Coronary artery (tissue), 2 donors: ENCODE measurements at regions not wholly inside any gene's neighbourhood (a gene's known extent, or its start where the extent isn't known, plus 50 kb on each side); places are given as distances from the start of the nearest gene placed in this dataset.

Experiments
- DNase-seq: peaks from one replicate; pipeline ENCODE4 v3.0.0-alpha.2; 2017; ENCODE audit warnings: low spot score
- H3K27ac ChIP-seq, 2 donors: fragments of 200-600 bp; sonication (generic); one replicate each; pipeline ENCODE4 v1.5.1; 2016 to 2019
- H3K4me3 ChIP-seq: fragments of 200-600 bp; sonication (generic); 2 replicates; pipeline ENCODE4 v1.5.1; 2016; ENCODE audit warnings: mild to moderate bottlenecking, moderate library complexity
- TF ChIP-seq, protein P1 (sequence below): fragments of 200-600 bp; sonication (generic); IDR thresholded peaks from one replicate; pipeline ENCODE4 v1.5.1; 2019; ENCODE audit warnings: antibody characterized with exemption

DNA sequence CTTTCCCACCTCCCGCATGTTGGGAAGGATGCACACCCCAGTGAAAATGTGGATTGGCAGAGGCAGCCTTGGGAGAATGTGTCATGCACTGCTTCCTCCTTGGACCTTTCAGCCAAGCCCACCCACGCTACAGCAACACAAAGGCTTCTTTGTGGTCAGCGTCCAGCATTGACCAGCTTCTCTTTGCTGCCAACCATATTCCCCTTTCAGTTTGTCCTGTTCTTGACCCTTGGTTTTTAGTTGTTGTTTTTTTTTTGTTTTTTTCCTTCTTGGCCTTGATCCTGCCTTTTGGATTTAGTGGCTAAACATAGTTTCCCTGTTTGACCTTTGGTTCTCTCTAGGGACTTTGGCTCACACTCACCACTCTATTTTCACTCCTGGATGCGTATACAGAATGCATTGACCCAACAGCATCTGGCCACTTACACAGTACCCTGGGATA, 573.6 kb downstream of the INSC start:
- peak overlapping the region in 1 of 2 donors; percentile 21 for H3K27ac ChIP-seq

DNA sequence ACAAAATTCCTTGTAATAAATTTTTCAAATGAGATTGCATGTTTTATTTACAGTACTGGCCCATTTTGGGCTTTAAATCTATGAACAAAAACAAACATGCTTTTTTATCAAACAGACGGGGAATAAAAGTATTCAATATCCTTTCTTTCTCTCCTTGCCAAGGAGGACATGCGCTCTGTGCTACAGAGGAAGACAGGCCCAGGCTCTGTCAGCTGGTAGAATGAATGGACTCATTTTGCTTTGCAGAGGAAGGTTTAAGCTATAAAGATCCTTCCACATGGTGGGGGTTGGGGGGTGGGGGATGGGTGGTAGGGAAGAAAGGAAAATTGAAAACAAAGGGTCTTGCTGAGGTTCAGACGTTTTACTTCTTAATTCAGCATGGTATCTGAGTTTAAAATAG, 575.6 kb downstream of the INSC start:
- no peak overlapping the region for H3K4me3 ChIP-seq
- TF ChIP-seq, protein P1, sequence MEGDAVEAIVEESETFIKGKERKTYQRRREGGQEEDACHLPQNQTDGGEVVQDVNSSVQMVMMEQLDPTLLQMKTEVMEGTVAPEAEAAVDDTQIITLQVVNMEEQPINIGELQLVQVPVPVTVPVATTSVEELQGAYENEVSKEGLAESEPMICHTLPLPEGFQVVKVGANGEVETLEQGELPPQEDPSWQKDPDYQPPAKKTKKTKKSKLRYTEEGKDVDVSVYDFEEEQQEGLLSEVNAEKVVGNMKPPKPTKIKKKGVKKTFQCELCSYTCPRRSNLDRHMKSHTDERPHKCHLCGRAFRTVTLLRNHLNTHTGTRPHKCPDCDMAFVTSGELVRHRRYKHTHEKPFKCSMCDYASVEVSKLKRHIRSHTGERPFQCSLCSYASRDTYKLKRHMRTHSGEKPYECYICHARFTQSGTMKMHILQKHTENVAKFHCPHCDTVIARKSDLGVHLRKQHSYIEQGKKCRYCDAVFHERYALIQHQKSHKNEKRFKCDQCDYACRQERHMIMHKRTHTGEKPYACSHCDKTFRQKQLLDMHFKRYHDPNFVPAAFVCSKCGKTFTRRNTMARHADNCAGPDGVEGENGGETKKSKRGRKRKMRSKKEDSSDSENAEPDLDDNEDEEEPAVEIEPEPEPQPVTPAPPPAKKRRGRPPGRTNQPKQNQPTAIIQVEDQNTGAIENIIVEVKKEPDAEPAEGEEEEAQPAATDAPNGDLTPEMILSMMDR, result no peak
- H3K27ac ChIP-seq, result no peak overlapping the region
- DNase-seq, result no peak

More for the DNA sequence above, 573.6 kb downstream of the INSC start:
- no peak overlapping the region for H3K4me3 ChIP-seq
- no peak for DNase-seq
- TF ChIP-seq, protein P1, result no peak

DNA sequence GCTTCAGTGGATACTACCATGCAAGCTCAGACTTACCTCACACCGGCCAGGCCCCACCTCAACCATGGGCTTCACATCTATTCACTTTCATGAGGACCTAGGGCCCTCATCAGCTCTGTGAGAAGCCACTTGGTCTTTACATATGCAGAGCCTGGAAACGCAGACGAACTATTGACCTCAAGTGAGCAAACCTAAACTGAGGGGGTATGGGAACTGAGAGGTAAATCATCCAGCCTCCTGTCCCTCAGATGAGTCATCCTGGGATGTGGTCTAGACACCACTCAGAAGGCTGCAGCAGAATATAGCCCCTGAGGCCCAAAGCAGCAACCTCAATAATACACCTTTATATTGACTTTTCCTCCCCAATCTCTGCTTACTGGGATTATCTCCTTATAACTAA, 578.0 kb downstream of the INSC start:
- no peak overlapping the region for H3K4me3 ChIP-seq
- DNase-seq, result no peak
- no peak overlapping the region for H3K27ac ChIP-seq
- TF ChIP-seq, protein P1, result no peak

DNA sequence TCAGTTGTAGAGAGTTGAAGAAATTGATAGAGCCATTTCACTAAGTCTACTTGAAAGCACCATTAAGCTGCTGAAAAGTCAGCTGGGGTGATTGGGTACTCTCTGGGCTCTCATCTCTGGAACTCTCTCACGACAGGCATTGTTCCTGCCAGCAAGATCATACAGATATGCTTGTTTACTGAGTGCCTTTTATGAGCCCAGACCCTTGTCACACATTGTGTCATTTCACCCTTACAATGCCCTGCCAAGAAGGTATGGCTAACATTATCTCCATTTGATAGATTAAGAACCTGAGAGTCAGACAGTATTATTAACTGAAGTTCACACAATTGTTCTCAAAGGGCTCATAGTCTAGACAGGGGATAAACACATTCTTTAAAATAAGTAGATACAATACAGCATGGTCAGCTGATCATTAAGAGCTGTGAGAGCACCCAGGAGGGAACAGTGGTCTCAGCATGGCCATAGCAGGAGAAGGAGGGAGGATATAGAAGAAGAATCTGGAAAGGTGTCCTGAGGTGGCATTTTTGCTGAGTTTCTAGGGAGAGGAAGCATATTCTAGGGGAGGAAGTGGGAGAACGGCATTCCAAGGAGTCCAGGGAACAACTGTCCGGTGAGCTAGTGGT, 580.5 kb downstream of the INSC start:
- no peak overlapping the region for H3K27ac ChIP-seq
- no peak for DNase-seq
- no peak overlapping the region for H3K4me3 ChIP-seq
- TF ChIP-seq, protein P1, result no peak

DNA sequence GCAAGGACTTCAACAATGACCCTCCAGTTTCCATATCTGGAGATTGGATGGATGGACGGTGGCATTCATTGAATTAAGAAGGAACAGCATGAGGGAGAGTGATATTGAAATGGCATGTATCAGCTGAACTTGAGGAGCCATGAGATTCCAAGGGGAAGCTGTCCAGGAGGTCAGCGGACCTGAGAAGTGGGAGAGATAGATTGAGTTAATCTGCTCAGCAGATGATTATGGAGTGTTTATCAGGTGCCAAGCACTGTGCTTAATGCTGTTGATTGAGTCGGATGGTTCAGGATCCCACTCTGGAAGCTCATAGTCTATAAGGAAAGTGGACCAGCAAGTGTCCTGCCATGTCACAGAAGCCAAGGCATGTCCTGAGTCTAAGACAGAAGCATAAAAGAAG, 581.3 kb downstream of the INSC start:
- no peak overlapping the region for H3K4me3 ChIP-seq
- H3K27ac ChIP-seq, result no peak overlapping the region
- TF ChIP-seq, protein P1, result no peak
- DNase-seq, result no peak

DNA sequence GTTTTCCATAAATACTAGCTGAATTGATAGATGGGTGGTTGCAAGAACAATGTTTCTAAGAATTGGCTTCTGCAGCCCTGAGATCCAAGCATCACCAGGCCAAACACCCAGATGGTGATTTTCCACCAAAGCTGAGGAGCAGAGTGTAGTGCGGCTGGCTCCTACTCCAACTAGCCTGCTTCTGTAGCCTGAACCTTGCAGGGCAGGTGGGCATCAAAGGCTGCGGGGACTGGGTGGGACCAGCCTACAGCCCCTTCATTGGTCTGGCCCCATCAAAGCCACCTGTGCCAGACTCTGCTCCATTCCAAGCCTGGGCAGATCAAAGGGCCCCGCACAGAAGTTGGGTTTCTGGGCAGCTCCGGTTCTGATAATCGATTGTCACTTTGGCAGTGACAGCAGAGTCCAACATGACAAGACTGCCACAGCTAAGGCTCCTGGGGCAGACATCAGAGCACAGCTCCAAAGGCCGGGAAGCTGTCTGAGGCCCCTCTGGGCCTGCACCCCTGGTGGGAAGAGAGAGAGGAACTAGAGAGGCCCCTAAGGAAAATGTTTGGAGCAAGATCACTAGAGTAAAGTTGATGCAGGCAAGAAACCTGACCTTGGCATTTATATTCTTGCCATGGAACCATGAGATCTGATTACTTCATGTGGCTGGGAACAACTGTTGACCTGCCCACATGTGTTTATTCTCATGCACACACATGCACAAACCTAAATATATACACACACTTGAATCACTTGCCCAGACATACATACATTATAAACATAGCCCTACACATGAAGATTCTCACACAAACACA, 582.9 kb downstream of the INSC start:
- H3K27ac ChIP-seq, result no peak overlapping the region
- DNase-seq, result no peak
- H3K4me3 ChIP-seq, result no peak overlapping the region
- TF ChIP-seq, protein P1, result no peak

DNA sequence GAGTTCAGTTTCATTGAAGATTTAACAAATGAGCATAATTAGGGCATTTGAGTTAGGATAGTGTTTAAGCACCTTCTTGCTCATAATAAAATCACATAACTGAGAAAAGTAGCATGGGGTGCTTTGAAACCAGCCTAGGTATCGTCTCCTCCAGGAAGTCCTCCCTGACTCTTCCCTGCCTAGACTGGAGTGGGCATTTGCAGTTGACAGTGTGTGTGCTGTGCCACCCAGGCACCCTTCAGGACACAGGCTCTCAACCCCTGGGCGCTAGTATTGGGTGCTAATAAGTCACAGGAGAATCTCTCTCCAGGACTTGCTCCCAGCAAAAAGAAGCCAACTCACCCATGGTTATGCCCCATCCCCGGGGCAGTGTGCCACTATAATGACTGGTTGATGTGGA, 584.1 kb downstream of the INSC start:
- Histone ChIP-seq H3K4me3 (no peak overlapping the region), H3K27ac (no peak overlapping the region)
- no peak for DNase-seq
- TF ChIP-seq, protein P1, result no peak
